ENCODE measurements at regions not wholly inside any gene's neighbourhood (a gene's known extent, or its start where the extent isn't known, plus 50 kb on each side); places are given as distances from the start of the nearest gene placed in this dataset.

DNA sequence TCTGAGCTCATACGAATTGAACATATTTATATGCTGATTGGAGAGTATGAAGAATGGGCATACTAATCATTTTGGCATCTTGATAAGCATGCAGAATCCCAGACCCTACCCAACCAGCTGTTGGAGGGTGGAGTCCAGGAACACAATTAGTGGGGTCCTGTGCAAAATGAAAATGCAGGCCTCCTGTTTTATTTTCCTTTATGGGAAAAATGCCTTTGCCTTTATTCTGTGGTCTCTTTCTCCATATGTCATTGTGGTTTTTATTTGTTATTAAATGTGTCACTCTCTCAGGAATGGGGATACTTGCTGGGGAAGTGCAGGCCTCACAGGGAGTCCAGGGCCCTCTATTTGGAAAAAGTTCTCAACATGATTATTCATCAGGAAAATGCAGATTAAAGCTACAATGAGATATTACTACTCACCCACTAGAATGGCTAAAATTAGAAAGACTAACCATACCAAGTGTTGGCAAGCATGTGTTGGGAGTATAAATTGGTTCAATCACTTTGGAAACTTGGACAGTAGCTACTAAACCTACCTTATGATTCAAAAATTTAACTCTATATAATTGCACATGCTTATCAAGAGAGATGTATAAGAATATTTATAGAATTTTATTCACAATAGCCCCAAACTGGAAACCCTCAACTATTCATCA is 185.1 kb upstream of the FOXN2 start:
- no peak overlapping the region for H3K4ac ChIP-seq (ENCODE audit: low read depth in 1 of 2, low read length in 2 of 2)
- no peak overlapping the region for H4K8ac ChIP-seq (ENCODE audit: low read length)
- H3K4me1 ChIP-seq (ENCODE audit: control insufficient read depth, insufficient read depth, low read depth, low read length), result no peaks in the 10 kb centered on the region
- DNase-seq, result peak; percentile 39
- no peak overlapping the region for H3K4me3 ChIP-seq (ENCODE audit: insufficient read depth in 1 of 2, low read depth in 1 of 2, low read length in 2 of 2)
- peaks cover 0 to 4% of the 10 kb centered on the region in 2 experiments for H3K27me3 ChIP-seq (ENCODE audit: control insufficient read depth in 1 of 2, insufficient read depth in 1 of 2, low read length in 2 of 2)
- no peak overlapping the region for H3K14ac ChIP-seq (ENCODE audit: low read length in 2 of 2)
- no CpG with 5 or more reads among the region's 1 CpG for WGBS
- no peak overlapping the region for H2BK120ac ChIP-seq (ENCODE audit: low read depth, low read length)
- no peak overlapping the region for H2BK12ac ChIP-seq (ENCODE audit: low read length in 2 of 2)
- H3K36me3 ChIP-seq (ENCODE audit: control insufficient read depth in 1 of 2, insufficient read depth in 2 of 2, low read depth in 1 of 2, low read length in 2 of 2), result no peaks in the 10 kb centered on the region
- no peak overlapping the region for H3K18ac ChIP-seq (ENCODE audit: low read depth in 1 of 2, low read length in 2 of 2)
- H4K91ac ChIP-seq (ENCODE audit: low read length), result no peak overlapping the region
- no peak overlapping the region for H2BK5ac ChIP-seq (ENCODE audit: low read depth, low read length, poor library complexity, severe bottlenecking)
- H3K9ac ChIP-seq (ENCODE audit: low read length), result no peak overlapping the region
- no peaks in the 10 kb centered on the region for H3K79me1 ChIP-seq (replicated peaks; ENCODE audit: low read length, poor library complexity, severe bottlenecking)
- no peak overlapping the region for H3K4me2 ChIP-seq (ENCODE audit: low read length, poor library complexity, severe bottlenecking)
- no peak overlapping the region for H3K23ac ChIP-seq (ENCODE audit: low read length in 2 of 2)
- H3K9me3 ChIP-seq (ENCODE audit: control insufficient read depth, low read length), result no peaks in the 10 kb centered on the region
- no peak overlapping the region for H2BK15ac ChIP-seq (ENCODE audit: low read depth, poor library complexity, severe bottlenecking)
- H3K27ac ChIP-seq (ENCODE audit: low read length, poor library complexity, severe bottlenecking), result no peak overlapping the region
- no peak overlapping the region for H2AK5ac ChIP-seq (ENCODE audit: low read length, severe bottlenecking)
- no peak overlapping the region for H2AFZ ChIP-seq (ENCODE audit: low read depth, low read length)

GRCh38 chr2:48131539-48132270 is 182.8 kb upstream of the FOXN2 start:
- 81% methylated on average over 3 of the region's 6 CpGs for WGBS
- H2BK12ac ChIP-seq (ENCODE audit: low read length in 2 of 2), result no peak overlapping the region
- no peak overlapping the region for H4K91ac ChIP-seq (ENCODE audit: low read length)
- no peak overlapping the region for H3K27ac ChIP-seq (ENCODE audit: low read length, poor library complexity, severe bottlenecking)
- H3K79me1 ChIP-seq (replicated peaks; ENCODE audit: low read length, poor library complexity, severe bottlenecking), result no peaks in the 10 kb centered on the region
- H2BK15ac ChIP-seq (ENCODE audit: low read depth, poor library complexity, severe bottlenecking), result no peak overlapping the region
- no peak overlapping the region for H3K4me2 ChIP-seq (ENCODE audit: low read length, poor library complexity, severe bottlenecking)
- H2BK5ac ChIP-seq (ENCODE audit: low read depth, low read length, poor library complexity, severe bottlenecking), result no peak overlapping the region
- no peaks in the 10 kb centered on the region for H3K36me3 ChIP-seq (ENCODE audit: control insufficient read depth in 1 of 2, insufficient read depth in 2 of 2, low read depth in 1 of 2, low read length in 2 of 2)
- peaks cover 0 to 4% of the 10 kb centered on the region in 2 experiments for H3K27me3 ChIP-seq (ENCODE audit: control insufficient read depth in 1 of 2, insufficient read depth in 1 of 2, low read length in 2 of 2)
- H4K8ac ChIP-seq (ENCODE audit: low read length), result no peak overlapping the region
- no peak overlapping the region for H2AK5ac ChIP-seq (ENCODE audit: low read length, severe bottlenecking)
- no peak overlapping the region for H3K4ac ChIP-seq (ENCODE audit: low read depth in 1 of 2, low read length in 2 of 2)
- H3K4me3 ChIP-seq (ENCODE audit: insufficient read depth in 1 of 2, low read depth in 1 of 2, low read length in 2 of 2), result no peak overlapping the region
- no peaks in the 10 kb centered on the region for H3K9me3 ChIP-seq (ENCODE audit: control insufficient read depth, low read length)
- no peak overlapping the region for H2BK120ac ChIP-seq (ENCODE audit: low read depth, low read length)
- no peak overlapping the region for H3K23ac ChIP-seq (ENCODE audit: low read length in 2 of 2)
- no peaks in the 10 kb centered on the region for H3K4me1 ChIP-seq (ENCODE audit: control insufficient read depth, insufficient read depth, low read depth, low read length)
- H3K14ac ChIP-seq (ENCODE audit: low read length in 2 of 2), result no peak overlapping the region
- peak; percentile 79 for DNase-seq
- peak overlapping the region; percentile 36 for H3K9ac ChIP-seq (ENCODE audit: low read length)
- H2AFZ ChIP-seq (ENCODE audit: low read depth, low read length), result no peak overlapping the region
- H3K18ac ChIP-seq (ENCODE audit: low read depth in 1 of 2, low read length in 2 of 2), result no peak overlapping the region

DNA sequence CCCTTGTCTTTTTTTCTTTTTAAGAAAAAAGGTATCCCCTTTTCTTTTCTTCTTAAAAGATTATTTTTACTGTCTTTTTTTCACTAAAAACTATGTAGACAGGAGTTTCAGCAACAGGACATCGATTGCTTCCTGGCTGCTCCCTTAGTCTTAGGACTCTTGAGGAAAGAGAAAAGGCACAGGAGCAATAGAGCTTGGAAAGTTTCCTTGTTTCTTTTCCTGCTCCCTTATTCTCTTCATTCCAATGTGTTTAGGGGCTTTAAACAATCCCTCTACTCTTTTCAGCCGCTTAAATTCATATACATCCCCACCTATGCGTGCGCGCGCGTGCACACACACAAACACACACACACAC is 182.2 kb upstream of the FOXN2 start:
- Histone ChIP-seq H3K27me3 (ENCODE audit: control insufficient read depth in 1 of 2, insufficient read depth in 1 of 2, low read length in 2 of 2) (peaks cover 0 to 4% of the 10 kb centered on the region in 2 experiments), H2AFZ (ENCODE audit: low read depth, low read length) (no peak overlapping the region), H2AK5ac (ENCODE audit: low read length, severe bottlenecking) (no peak overlapping the region), H4K91ac (ENCODE audit: low read length) (no peak overlapping the region), H2BK120ac (ENCODE audit: low read depth, low read length) (no peak overlapping the region), H3K9me3 (ENCODE audit: control insufficient read depth, low read length) (no peaks in the 10 kb centered on the region), H3K18ac (ENCODE audit: low read depth in 1 of 2, low read length in 2 of 2) (no peak overlapping the region), H3K36me3 (ENCODE audit: control insufficient read depth in 1 of 2, insufficient read depth in 2 of 2, low read depth in 1 of 2, low read length in 2 of 2) (no peaks in the 10 kb centered on the region), H4K8ac (ENCODE audit: low read length) (no peak overlapping the region), H3K9ac (ENCODE audit: low read length) (no peak overlapping the region), H3K4me2 (ENCODE audit: low read length, poor library complexity, severe bottlenecking) (no peak overlapping the region), H3K4ac (ENCODE audit: low read depth in 1 of 2, low read length in 2 of 2) (no peak overlapping the region), H3K23ac (ENCODE audit: low read length in 2 of 2) (no peak overlapping the region), H2BK5ac (ENCODE audit: low read depth, low read length, poor library complexity, severe bottlenecking) (no peak overlapping the region), H3K27ac (ENCODE audit: low read length, poor library complexity, severe bottlenecking) (no peak overlapping the region), H2BK12ac (ENCODE audit: low read length in 2 of 2) (no peak overlapping the region), H3K4me3 (ENCODE audit: insufficient read depth in 1 of 2, low read depth in 1 of 2, low read length in 2 of 2) (no peak overlapping the region), H3K79me1 (replicated peaks; ENCODE audit: low read length, poor library complexity, severe bottlenecking) (no peaks in the 10 kb centered on the region), H3K14ac (ENCODE audit: low read length in 2 of 2) (no peak overlapping the region), H3K4me1 (ENCODE audit: control insufficient read depth, insufficient read depth, low read depth, low read length) (no peaks in the 10 kb centered on the region), H2BK15ac (ENCODE audit: low read depth, poor library complexity, severe bottlenecking) (no peak overlapping the region)
- no peak for DNase-seq
- WGBS, result over 99% methylated on average over 6 of the region's 7 CpGs

- 100% methylated on average over 1 of the region's 1 CpG for WGBS
- no peak for DNase-seq
- Histone ChIP-seq H2AFZ (ENCODE audit: low read depth, low read length) (no peak overlapping the region), H2AK5ac (ENCODE audit: low read length, severe bottlenecking) (no peak overlapping the region), H4K91ac (ENCODE audit: low read length) (no peak overlapping the region), H3K4me1 (ENCODE audit: control insufficient read depth, insufficient read depth, low read depth, low read length) (no peaks in the 10 kb centered on the region), H3K4me3 (ENCODE audit: insufficient read depth in 1 of 2, low read depth in 1 of 2, low read length in 2 of 2) (no peak overlapping the region), H3K4me2 (ENCODE audit: low read length, poor library complexity, severe bottlenecking) (no peak overlapping the region), H3K9ac (ENCODE audit: low read length) (no peak overlapping the region), H3K9me3 (ENCODE audit: control insufficient read depth, low read length) (no peaks in the 10 kb centered on the region), H2BK12ac (ENCODE audit: low read length in 2 of 2) (no peak overlapping the region), H3K18ac (ENCODE audit: low read depth in 1 of 2, low read length in 2 of 2) (no peak overlapping the region), H3K14ac (ENCODE audit: low read length in 2 of 2) (no peak overlapping the region), H3K23ac (ENCODE audit: low read length in 2 of 2) (no peak overlapping the region), H4K8ac (ENCODE audit: low read length) (no peak overlapping the region), H3K27ac (ENCODE audit: low read length, poor library complexity, severe bottlenecking) (no peak overlapping the region), H3K36me3 (ENCODE audit: control insufficient read depth in 1 of 2, insufficient read depth in 2 of 2, low read depth in 1 of 2, low read length in 2 of 2) (no peaks in the 10 kb centered on the region), H2BK15ac (ENCODE audit: low read depth, poor library complexity, severe bottlenecking) (no peak overlapping the region), H2BK5ac (ENCODE audit: low read depth, low read length, poor library complexity, severe bottlenecking) (no peak overlapping the region), H2BK120ac (ENCODE audit: low read depth, low read length) (no peak overlapping the region), H3K79me1 (replicated peaks; ENCODE audit: low read length, poor library complexity, severe bottlenecking) (no peaks in the 10 kb centered on the region), H3K4ac (ENCODE audit: low read depth in 1 of 2, low read length in 2 of 2) (no peak overlapping the region), H3K27me3 (ENCODE audit: control insufficient read depth in 1 of 2, insufficient read depth in 1 of 2, low read length in 2 of 2) (no peaks in the 10 kb centered on the region)
Observed at GRCh38 chr2:48134704-48135103, 179.8 kb upstream of the FOXN2 start.

Data from mesenchymal stem cell (in vitro differentiated cells and primary cell).